CD4-positive, alpha-beta T cell (primary cell): ENCODE measurements at regions not wholly inside any gene's neighbourhood (a gene's known extent, or its start where the extent isn't known, plus 50 kb on each side); places are given as distances from the start of the nearest gene placed in this dataset.

Experiments used
- ATAC-seq: fragments of 200-7000 bp; cut with Tn5 transposase; one replicate; pipeline ENCODE4 v1.10.0; 2022; ENCODE audit warnings: mild to moderate bottlenecking; ENCODE audit not compliant: poor library complexity
- CTCF ChIA-PET: fragments of 350-600 bp; sonication (Branson Sonifier 250); formaldehyde crosslinking; loops from one replicate; lab custom pipeline; 2021; ENCODE audit warnings: antibody characterized with exemption, inconsistent platforms; lab: Charles Lee
- POLR2A ChIA-PET: fragments of 350-600 bp; sonication (Branson Sonifier 250); formaldehyde crosslinking; loops from one replicate; lab custom pipeline; 2021; ENCODE audit warnings: antibody characterized with exemption, inconsistent platforms; lab: Charles Lee
- DNase-seq, 14 experiments: peaks; one replicate each; pipeline ENCODE4 v3.0.0-alpha.2; 2013 to 2020; ENCODE audit warnings: mixed read lengths in 2 of 14
- H3K27ac ChIP-seq, 2 donors: one replicate each; pipeline versions ENCODE4 v1.5.1 to v1.7.0; 2013; ENCODE audit warnings: low read length in 2 of 2, low read depth in 1 of 2, mild to moderate bottlenecking in 1 of 2
- H3K27me3 ChIP-seq, 2 experiments: 1 replicate in 1 of 2; 2 replicates in 1 of 2; pipeline versions ENCODE4 v1.6.1 to v1.7.0; 2013; ENCODE audit warnings: low read length in 2 of 2, control low read depth in 1 of 2, mild to moderate bottlenecking in 1 of 2, moderate library complexity in 1 of 2; ENCODE audit not compliant: insufficient read depth in 2 of 2, control insufficient read depth in 1 of 2
- H3K36me3 ChIP-seq: one replicate; pipeline ENCODE4 v1.6.1; 2013; ENCODE audit warnings: low read length, control low read depth; ENCODE audit not compliant: insufficient read depth
- H3K4me1 ChIP-seq: one replicate; pipeline ENCODE4 v1.6.1; 2013; ENCODE audit warnings: low read length, control low read depth; ENCODE audit not compliant: insufficient read depth
- H3K4me3 ChIP-seq: one replicate; pipeline ENCODE4 v1.5.1; 2013; ENCODE audit warnings: mild to moderate bottlenecking, low read length, moderate library complexity
- H3K9me3 ChIP-seq, 2 experiments: 1 replicate in 1 of 2; 2 replicates in 1 of 2; pipeline versions ENCODE4 v1.6.1 to v1.7.0; 2013; ENCODE audit warnings: low read length in 2 of 2, mild to moderate bottlenecking in 2 of 2, control low read depth in 1 of 2, moderate library complexity in 1 of 2; ENCODE audit not compliant: control insufficient read depth in 1 of 2, insufficient read depth in 1 of 2
- H3K27ac Mint-ChIP-seq: one replicate; pipeline ENCODE4 v1.8.0; 2020; ENCODE audit warnings: mixed read lengths
- H3K27me3 Mint-ChIP-seq: one replicate; pipeline ENCODE4 v1.8.0; 2021; ENCODE audit warnings: mixed read lengths
- H3K36me3 Mint-ChIP-seq: one replicate; pipeline ENCODE4 v1.8.0; 2021; ENCODE audit warnings: low read depth, mixed read lengths
- H3K4me1 Mint-ChIP-seq: one replicate; pipeline ENCODE4 v1.8.0; 2021; ENCODE audit warnings: low read depth, mixed read lengths
- H3K4me3 Mint-ChIP-seq: one replicate; pipeline ENCODE4 v1.8.0; 2020; ENCODE audit warnings: mild to moderate bottlenecking, mixed read lengths
- H3K9me3 Mint-ChIP-seq: one replicate; pipeline ENCODE4 v1.8.0; 2020; ENCODE audit warnings: mixed read lengths
- intact Hi-C, 2 experiments: fragments of 100-400 bp; cut with DNase I in 1 of 2; cut with micrococcal nuclease in 1 of 2; formaldehyde crosslinking; loops; one replicate each; pipeline versions ENCODE4 v1.15.1 to v1.9.0; 2023 to 2025; cut with DNase I, micrococcal nuclease
- TF ChIP-seq, protein P1 (sequence below): fragments of 200-600 bp; IDR thresholded peaks from one replicate; pipeline ENCODE4 v1.8.0; 2022; ENCODE audit warnings: antibody characterized with exemption, mild to moderate bottlenecking

DNA sequence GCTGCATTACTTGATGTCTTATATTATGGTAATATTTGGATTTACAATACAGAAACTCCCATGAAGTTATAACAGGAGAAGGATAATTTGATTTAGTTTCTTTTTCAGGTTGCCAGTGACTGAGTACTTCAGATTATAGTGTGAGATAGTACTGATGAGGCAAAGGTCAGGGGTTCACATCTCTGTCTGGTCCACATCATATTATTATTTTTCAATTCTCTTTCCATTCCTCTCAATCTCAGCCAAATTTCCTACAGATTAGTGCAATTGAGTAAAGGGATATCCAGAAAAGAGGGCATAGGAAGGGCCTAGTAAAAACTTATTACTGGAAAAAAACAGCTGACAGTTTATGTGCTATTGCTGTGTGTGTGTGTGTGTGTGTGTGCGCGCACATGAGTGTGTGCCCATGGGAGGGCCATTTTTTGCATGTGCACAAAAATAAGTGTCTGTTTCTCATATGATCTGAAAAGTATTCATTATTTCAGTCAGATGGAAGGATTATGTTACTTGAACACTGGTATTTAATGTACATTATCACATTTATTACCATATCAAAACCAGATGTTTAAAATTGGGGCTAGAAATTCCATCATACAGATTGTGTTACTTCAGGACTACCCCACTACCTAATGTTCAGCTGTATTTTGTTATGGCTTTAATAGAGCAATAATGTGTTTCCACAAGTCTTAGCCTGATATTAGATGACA, 78.3 kb upstream of the KCNK2 start:
- no peaks in the 10 kb centered on the region for H3K9me3 Mint-ChIP-seq
- TF ChIP-seq, protein P1, sequence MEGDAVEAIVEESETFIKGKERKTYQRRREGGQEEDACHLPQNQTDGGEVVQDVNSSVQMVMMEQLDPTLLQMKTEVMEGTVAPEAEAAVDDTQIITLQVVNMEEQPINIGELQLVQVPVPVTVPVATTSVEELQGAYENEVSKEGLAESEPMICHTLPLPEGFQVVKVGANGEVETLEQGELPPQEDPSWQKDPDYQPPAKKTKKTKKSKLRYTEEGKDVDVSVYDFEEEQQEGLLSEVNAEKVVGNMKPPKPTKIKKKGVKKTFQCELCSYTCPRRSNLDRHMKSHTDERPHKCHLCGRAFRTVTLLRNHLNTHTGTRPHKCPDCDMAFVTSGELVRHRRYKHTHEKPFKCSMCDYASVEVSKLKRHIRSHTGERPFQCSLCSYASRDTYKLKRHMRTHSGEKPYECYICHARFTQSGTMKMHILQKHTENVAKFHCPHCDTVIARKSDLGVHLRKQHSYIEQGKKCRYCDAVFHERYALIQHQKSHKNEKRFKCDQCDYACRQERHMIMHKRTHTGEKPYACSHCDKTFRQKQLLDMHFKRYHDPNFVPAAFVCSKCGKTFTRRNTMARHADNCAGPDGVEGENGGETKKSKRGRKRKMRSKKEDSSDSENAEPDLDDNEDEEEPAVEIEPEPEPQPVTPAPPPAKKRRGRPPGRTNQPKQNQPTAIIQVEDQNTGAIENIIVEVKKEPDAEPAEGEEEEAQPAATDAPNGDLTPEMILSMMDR: no peak
- CTCF ChIA-PET: no interaction called here
- no peak for DNase-seq
- POLR2A ChIA-PET: no interaction called here
- no peak overlapping the region for H3K4me3 Mint-ChIP-seq
- no peaks in the 10 kb centered on the region for H3K4me1 Mint-ChIP-seq
- intact Hi-C loops: no loop called here
- H3K27me3 Mint-ChIP-seq: no peaks in the 10 kb centered on the region
- ATAC-seq: no peak
- H3K4me1 ChIP-seq: no peaks in the 10 kb centered on the region
- no peaks in the 10 kb centered on the region for H3K36me3 Mint-ChIP-seq
- H3K9me3 ChIP-seq: no peaks in the 10 kb centered on the region
- H3K36me3 ChIP-seq: no peaks in the 10 kb centered on the region
- H3K4me3 ChIP-seq: no peak overlapping the region
- H3K27ac Mint-ChIP-seq: no peak overlapping the region
- H3K27ac ChIP-seq: no peak overlapping the region
- no peaks in the 10 kb centered on the region for H3K27me3 ChIP-seq

DNA sequence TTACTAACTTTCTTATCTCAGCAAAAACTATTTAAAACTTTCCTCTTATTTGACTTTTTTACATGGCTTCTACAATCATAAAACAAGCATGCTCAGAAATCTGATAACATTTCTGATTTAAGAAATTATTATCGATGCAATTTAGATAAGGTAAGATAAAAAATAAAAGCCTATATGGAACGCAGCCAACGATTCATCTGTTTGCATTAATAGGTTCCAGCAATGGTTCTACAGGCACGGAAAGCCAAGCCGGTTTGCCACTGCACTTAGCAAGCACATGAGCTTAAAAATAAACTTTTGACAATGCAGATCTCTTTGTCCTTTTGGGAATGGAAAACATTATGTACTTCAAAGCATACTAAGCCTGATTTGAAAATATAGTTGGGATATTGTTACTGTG, 77.5 kb upstream of the KCNK2 start:
- ChIA-PET POLR2A (no interaction called here), CTCF (no interaction called here)
- no peaks in the 10 kb centered on the region for H3K36me3 ChIP-seq
- no peak overlapping the region for H3K4me3 ChIP-seq
- H3K4me1 ChIP-seq: no peaks in the 10 kb centered on the region
- no peaks in the 10 kb centered on the region for H3K36me3 Mint-ChIP-seq
- H3K27ac Mint-ChIP-seq: no peak overlapping the region
- no peaks in the 10 kb centered on the region for H3K9me3 Mint-ChIP-seq
- DNase-seq (no peak), ATAC-seq (no peak)
- no peaks in the 10 kb centered on the region for H3K27me3 Mint-ChIP-seq
- no peaks in the 10 kb centered on the region for H3K27me3 ChIP-seq
- no peaks in the 10 kb centered on the region for H3K4me1 Mint-ChIP-seq
- H3K9me3 ChIP-seq: no peaks in the 10 kb centered on the region
- TF ChIP-seq, protein P1: no peak
- H3K27ac ChIP-seq: no peak overlapping the region
- no peak overlapping the region for H3K4me3 Mint-ChIP-seq
- intact Hi-C loops: no loop called here

DNA sequence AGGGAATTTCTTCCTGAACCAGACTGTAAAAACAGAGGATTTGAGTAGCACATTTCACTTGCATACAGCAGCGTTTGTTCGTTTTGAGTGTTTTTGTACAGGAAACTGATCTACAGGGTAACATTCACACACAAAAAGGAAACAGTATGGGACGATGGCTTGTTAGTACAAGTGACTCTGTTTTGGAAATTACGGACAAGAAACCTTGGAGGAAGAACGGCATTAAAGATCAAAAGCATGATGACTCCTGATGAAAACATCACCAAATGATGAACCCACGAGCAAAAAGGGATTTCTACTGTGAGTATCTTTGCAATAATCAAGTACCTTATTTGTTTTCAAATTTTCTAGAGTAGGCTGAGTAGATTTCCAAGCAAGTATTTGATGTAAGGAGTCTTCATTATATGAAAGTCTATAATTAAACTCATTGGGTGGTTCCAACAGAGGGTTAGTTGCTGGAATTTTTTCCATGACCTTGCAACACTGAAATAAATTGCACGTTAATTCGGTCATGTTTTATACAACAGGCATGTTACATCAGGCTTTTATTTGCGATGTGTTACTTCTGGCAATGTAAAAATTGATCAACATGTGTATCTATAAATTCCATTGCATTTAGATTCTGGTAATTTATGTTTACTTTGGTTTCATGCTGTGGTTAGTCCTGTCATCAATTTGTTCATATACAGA, 76.7 kb upstream of the KCNK2 start:
- H3K4me3 ChIP-seq: no peak overlapping the region
- H3K27ac ChIP-seq: no peak overlapping the region
- H3K27me3 ChIP-seq: no peaks in the 10 kb centered on the region
- ChIA-PET POLR2A (no interaction called here), CTCF (no interaction called here)
- Mint-ChIP-seq H3K27ac (no peak overlapping the region), H3K9me3 (no peaks in the 10 kb centered on the region), H3K4me3 (no peak overlapping the region), H3K27me3 (no peaks in the 10 kb centered on the region), H3K36me3 (no peaks in the 10 kb centered on the region), H3K4me1 (no peaks in the 10 kb centered on the region)
- H3K36me3 ChIP-seq: no peaks in the 10 kb centered on the region
- TF ChIP-seq, protein P1: no peak
- no peaks in the 10 kb centered on the region for H3K9me3 ChIP-seq
- no peak for DNase-seq
- ATAC-seq: no peak
- H3K4me1 ChIP-seq: no peaks in the 10 kb centered on the region
- intact Hi-C loops: no loop called here
